DMS153 treated with DMSO at 0.1 percent for 48 hours (cell line): ENCODE measurements at regions not wholly inside any gene's neighbourhood (a gene's known extent, or its start where the extent isn't known, plus 50 kb on each side); places are given as distances from the start of the nearest gene placed in this dataset.

Experiments used
- DNase-seq: peaks from one replicate; lab custom pipeline; 2025; ENCODE audit not compliant: unreplicated experiment; lab: John Stamatoyannopoulos, UW

- no peak for DNase-seq
These were observed 198.4 kb upstream of the RGS18 start for GRCh38 chr1:191959856-191960255.

- DNase-seq: no peak
These were observed 195.0 kb upstream of the RGS18 start for GRCh38 chr1:191963286-191963685.

GRCh38 chr1:191963781-191964455, 194.3 kb upstream of the RGS18 start:
- no peak for DNase-seq

GRCh38 chr1:191969290-191969689, 189.0 kb upstream of the RGS18 start:
- DNase-seq: no peak

- no peak for DNase-seq
These were observed 188.1 kb upstream of the RGS18 start for GRCh38 chr1:191970116-191970515.

- no peak for DNase-seq
These were observed 186.8 kb upstream of the RGS18 start for GRCh38 chr1:191971447-191971846.

GRCh38 chr1:191974004-191974403, 184.3 kb upstream of the RGS18 start:
- no peak for DNase-seq

- no peak for DNase-seq
These were observed 180.3 kb upstream of the RGS18 start for GRCh38 chr1:191977874-191978506.

GRCh38 chr1:191984856-191985255, 173.4 kb upstream of the RGS18 start:
- DNase-seq: no peak

- no peak for DNase-seq
These were observed 166.1 kb upstream of the RGS18 start for GRCh38 chr1:191992118-191992517.

- DNase-seq: no peak
These were observed 164.7 kb upstream of the RGS18 start for GRCh38 chr1:191993549-191993948.

- DNase-seq: no peak
These were observed 156.2 kb upstream of the RGS18 start for GRCh38 chr1:192002063-192002462.

- DNase-seq: no peak
These were observed 154.8 kb upstream of the RGS18 start for GRCh38 chr1:192003295-192004077.

- DNase-seq: no peak
These were observed 152.3 kb upstream of the RGS18 start for GRCh38 chr1:192005976-192006375.

- no peak for DNase-seq
These were observed 149.9 kb upstream of the RGS18 start for GRCh38 chr1:192008281-192008825.

- DNase-seq: no peak
These were observed 147.9 kb upstream of the RGS18 start for GRCh38 chr1:192010406-192010805.

- DNase-seq: no peak
These were observed 146.7 kb upstream of the RGS18 start for GRCh38 chr1:192011525-192011924.

- DNase-seq: no peak
These were observed 135.4 kb upstream of the RGS18 start for GRCh38 chr1:192022827-192023226.

- DNase-seq: no peak
These were observed 133.4 kb upstream of the RGS18 start for GRCh38 chr1:192024881-192025280.

GRCh38 chr1:192038567-192038966, 119.7 kb upstream of the RGS18 start:
- no peak for DNase-seq

GRCh38 chr1:192045131-192045530, 113.1 kb upstream of the RGS18 start:
- DNase-seq: no peak

- no peak for DNase-seq
These were observed 104.7 kb upstream of the RGS18 start for GRCh38 chr1:192053531-192053971.
